GM18502 (cell line): ENCODE measurements at regions not wholly inside any gene's neighbourhood (a gene's known extent, or its start where the extent isn't known, plus 50 kb on each side); places are given as distances from the start of the nearest gene placed in this dataset.
A peak's percentile ranks its signal among the peaks of the same experiment; 100 is the strongest.

ENCODE experiments used
- ATAC-seq: cut with Tn5 transposase; IDR thresholded peaks from one replicate; pipeline ENCODE4 v1.9.1; 2021; ENCODE audit warnings: mild to moderate bottlenecking; ENCODE audit not compliant: unreplicated experiment, poor library complexity

DNA sequence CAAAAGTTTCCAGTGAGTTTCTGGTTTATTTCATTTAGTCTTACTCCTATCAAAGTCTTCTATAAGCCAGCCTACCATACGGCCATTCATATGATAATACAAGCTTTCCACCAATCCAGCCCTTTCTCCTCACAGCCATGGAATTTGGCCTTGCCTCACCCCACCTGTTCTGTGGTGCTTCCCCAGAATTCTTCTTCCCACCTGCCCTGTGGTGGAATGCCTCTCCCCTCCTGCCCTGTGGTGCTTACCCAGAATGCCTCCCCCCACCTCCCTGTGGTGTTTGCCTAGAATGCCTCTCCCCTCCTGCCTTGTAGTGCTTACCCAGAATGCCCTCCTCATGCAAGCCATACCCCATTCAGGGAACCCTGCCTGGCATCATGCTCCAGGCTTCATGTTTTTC, 90.3 kb upstream of the APC start:
- no peak for ATAC-seq

DNA sequence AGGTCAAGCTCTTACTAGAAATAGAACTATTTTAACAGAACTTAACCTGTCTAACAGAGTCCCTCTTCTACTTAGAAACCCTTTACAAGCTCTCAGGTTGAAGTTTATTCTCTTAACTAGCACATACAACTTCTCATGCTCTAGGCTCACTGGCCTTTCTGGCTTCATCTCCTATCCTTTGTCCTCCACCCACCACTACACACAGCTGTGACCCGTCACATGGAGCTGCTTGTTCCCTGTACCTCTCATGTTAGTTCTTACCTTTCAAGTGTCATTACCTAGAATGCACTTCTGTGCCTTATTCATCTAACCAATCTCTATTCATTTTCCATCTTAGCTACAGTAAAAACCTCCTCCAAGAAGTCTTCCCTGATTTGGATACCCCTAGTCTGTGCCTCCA, 89.4 kb upstream of the APC start:
- ATAC-seq = no peak

DNA sequence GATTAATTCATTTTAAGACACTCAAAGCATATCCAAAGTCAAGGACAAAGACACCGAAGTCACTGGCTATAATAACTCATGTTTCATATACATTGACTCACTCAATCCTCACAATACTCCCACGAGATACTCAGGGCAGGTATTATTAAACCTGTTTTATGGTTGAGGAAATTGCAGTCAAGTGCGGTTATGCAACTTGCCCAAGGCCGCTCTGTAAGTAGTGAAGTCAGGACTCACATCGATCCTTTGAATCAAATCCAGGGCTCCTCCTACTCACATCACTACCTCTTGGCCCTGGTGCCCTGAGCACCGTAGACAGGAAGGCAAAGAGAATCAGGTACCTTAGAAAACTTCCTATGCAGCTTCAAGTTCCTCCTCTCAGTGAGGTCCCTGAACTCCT, 87.8 kb upstream of the APC start:
- ATAC-seq = no peak

DNA sequence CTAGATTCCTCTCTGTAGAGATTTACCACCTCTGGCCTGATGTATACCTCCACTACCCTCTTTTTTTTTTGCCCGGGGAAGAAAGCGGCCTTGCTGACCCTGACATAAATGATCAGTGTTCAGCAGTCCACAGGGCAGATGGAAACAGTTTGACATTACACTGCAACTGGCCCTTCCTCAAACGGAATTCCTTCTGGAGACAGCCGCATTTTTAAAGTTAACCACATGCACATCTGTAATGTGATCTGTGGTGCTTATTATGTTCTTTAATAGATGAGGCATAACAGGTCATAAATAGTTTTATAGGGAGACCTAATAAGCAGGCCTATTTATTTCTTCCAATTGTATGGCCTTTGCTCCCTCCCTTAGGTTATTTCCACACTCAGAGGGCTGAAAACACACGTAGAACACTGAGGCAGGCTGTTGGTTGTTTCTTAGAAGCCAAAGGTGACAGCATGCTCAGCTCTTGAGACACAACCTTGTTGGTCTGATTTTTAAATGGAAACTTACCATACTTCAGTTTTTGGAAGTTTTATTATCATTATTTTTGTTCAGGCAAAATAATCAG, 84.0 kb upstream of the APC start:
- ATAC-seq = no peak

DNA sequence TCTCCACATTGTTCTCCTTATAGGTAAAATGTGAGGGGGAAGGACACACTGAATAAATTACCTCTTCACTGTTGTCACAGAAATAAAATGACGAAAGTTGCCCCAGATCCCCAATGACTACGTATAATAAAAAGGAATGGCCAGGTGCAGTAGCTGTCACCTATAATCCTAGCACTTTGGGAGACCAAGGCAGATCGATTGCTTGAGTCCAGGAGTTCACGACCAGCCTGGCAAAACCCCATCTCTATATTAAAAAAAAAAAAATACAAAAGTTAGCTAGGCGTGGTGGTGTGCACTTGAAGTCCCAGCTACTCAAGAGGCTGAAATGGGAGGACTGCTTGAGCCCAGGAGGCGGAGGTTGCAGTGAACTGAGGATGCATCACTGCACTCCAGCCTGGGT, 82.2 kb upstream of the APC start:
- ATAC-seq = no peak

DNA sequence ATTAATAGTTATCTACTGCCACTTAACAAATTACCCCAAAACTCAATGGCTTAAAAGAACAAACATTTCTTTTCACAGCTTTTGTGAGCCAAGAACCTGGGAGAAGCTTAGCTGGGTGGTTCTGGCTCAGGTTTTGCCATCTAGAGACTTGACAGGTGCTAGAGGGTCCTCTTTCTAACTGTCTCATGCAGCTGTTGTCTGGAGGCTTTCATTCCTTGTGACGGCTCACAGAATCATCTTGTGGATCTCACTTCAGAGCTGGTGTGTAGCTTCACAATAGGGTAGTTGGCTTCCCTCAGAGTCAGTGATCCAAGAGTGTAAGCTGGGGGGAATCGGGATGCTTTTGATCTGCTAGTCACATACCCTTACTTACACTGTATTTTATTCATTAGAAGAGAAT, 81.2 kb upstream of the APC start:
- ATAC-seq = no peak

DNA sequence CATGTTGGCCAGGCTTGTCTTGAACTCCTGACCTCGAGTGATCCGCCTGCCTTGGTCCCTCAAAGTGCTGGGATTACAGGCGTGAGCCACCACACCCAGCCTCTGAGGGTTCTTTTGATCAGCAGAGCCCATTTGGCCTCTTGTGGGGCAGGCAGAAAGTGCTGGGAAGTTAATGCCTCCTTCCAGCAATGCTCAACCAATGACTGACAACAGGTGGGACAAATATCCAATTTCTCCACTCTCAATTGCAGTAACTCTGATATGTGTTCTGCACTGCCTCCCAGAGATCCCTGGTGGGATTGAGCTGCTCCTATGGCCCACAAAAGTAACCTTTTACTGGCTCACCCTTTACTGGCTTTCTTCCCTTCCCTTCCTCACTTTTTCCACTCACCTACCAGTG, 79.9 kb upstream of the APC start:
- ATAC-seq = no peak

DNA sequence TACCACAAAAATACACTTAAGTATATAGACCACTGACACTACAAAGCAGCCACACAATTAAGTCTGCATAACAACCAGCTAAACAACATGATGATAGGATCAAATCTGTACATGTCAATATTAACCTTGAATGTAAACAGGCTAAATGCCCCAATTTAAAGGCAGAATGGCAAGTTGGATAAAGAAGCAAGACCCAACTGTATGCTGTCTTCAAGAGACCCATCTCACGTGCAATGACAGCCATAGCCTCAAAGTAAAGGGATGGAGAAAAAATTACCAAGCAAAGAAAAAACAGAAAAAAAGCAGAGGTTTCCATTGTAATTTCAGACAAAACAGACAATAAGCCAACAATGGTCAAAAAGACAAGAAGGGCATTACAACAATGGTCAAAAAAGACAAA, 77.3 kb upstream of the APC start:
- ATAC-seq = no peak

DNA sequence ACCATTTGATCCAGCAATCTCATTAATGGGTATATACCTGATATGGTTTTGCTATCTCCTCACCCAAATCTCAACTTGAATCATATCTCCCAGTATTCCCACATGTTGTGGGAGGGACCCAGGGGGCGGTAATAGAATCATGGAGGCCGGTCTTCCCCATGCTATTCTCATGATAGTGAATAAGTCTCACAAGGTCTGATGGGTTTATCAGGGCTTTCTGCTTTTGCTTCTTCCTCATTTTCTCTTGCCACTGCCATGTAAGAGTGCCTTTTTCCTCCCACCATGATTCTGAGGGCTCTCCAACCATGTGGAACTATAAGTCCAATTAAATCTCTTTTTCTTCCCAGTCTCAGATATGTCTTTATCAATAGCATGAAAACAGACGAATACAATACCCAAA, 74.5 kb upstream of the APC start:
- ATAC-seq = no peak

DNA sequence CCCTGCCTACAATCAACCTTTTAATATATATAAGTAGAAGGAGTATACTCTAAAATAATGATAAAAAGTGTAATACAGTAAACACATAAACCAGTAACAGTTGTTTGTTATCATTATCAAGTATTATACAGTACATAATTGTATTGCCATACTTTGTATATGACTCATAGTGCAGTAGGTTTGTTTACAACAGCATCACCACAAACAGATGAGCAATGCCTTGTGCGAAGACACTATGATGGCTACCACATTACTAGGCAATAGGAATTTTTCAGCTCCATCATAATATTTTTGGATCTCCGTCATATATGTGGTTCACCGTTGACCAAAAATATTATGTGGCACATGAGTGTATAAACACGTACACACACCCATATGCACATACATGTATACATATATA, 69.7 kb upstream of the APC start:
- no peak for ATAC-seq

DNA sequence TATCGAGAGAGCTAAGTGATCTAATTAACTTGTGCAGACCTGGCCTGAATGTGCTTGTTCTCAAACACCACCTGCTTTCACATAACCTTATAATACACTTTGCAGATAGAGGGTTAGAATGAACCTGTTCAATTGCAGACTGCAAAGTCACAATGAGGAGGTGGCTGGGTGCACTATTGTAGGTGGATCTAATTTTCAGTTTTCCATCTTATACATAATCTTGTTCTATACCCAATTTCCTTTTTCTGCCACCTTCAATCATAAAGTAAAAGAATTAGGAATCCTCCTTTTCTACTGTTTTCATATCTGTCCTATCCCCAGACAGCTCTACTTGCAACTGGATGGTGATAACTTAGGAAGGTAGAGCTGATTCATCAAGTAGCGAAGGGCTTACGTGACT, 68.8 kb upstream of the APC start:
- ATAC-seq = no peak

DNA sequence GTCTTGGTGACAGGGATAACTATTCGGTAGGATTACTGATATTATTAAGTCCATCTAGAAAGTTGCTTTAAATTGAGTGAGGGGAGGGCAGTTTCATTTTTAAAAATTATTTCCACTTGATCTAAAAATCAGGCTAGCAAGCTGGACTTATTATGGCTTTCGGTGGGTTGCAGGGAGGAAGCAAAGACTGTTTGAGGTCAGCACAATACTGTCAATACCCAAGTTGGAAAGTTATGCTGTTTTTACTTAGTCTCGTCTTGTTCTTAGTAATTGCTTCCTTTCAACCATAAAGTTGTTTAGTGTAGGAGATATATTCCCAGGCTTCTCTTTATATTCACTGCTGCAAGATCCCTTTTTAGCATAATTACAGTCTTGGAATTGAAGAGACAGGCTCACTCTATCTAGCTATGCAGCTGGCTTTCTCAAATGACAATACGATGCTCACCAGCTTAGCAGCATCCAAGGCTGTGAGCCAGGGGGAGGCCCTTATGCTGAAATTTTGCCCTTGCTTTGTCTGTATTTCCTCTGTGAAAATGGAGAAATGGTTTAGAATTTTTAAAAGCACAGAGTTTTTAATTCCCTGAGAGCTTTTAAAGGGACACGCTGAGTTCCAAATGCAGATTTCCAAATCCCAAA, 68.2 kb upstream of the APC start:
- no peak for ATAC-seq

DNA sequence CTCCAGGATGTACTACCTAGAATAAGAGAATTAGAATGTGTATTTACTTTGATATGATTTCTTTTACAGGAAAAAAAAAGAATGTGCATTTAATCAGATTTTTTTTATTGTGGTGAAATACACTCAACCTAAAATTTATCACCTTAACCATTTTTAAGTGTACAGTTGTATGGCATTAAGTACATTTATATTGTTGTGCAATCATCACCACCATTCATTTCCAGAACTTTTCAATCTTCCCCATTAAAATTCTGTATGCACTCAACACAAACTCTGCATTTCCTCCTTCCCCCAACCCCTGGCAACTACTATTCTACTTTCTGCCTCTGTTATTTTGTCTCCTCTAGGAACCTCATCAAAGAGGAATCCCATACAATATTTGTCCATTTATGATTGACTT, 66.0 kb upstream of the APC start:
- ATAC-seq = no peak

DNA sequence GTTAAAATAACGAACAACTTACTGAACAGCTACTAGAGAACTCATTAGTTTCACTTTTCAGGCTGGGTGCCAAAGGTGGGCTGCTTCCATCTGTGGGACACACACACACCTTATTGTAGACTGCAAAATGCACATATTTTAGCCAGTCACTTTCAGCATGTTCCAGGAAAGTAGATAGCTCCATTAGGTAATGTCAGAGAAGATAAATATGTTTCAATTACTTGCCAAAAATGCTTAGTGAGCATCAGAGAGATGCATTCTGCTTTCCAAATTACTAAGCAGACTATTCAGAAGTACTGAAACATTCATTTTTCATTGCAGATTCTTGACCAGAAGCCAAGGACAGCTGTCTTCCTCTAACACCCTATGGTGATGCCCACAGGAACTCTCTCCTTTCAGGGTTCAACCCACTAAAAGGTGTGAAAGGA, 56.2 kb upstream of the APC start:
- no peak for ATAC-seq

DNA sequence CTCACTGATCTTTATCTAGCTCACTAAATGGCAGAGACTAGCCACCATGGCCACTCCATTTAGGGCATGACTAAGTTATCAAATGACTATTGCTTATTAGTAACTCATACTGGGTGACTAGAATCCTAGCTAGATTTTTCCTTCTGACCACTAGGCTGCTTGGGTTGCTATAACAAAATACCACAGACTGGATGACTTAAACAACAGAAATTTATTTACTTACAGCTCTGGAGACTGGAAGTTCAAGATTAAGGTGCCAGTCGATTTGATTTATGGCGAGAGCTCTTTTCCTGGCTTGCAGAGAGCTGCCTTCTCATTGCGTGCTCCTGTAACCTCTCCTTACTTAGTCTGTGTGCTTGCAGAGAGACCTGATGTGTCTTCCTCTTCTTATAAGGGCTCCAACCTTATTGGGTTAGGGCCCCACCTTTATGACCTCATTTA, 55.0 kb upstream of the APC start:
- no peak for ATAC-seq

DNA sequence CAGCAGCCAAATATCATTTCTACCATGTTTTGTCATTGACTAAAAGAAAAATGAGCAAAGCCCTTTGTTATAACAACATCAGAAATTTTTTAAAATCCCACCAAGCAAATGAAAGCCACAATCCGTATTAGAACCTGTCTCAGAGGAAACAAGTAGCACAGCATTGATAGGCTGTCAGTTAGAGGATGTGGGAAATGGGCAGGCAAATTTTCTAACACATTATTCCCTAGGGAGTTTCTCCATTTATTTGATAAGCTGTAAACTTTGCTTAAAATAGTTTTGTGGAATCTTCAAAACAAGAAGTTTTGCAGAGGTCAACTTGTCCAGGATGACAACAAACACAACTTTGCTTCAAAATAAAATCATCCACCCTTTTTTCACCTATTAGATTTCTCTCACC, 53.6 kb upstream of the APC start:
- peak; percentile 41 for ATAC-seq

DNA sequence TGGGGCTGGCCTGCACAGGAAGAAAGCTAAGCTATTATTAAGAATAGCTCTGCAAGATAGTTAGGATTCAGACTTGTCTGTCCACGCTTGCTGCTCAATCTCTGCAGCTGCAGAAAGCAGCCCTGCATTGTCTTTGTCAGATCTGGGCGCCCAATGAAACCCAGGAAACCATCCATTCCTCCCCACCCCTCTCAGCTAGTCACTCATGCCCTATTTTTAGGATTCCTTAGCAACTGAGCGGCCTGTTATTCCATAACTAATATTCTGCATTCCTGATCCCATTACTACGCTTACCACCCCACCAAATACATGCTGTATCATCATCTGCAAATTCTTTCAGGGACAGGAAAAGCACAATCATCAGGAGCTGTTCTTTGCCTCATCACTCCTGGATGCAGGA, 52.9 kb upstream of the APC start:
- peak; percentile 9 for ATAC-seq

DNA sequence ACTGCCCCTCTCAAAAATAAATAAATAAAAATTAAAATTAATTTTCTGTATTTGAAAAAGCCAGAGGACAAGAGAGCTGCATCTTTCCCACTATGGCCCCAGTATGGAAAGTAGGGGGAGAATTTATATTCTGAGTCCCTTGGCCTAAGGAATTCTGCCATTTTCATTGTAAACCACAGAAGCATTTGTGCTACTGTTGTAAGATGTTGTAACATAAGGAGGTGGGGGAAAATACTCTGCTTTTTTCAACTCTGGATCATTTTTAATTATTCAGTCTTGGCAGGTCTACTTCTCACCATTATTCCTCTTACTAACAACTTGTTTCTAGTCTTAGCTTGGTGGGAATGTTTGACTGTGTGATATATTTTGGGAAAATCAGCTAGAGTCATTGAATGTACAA, 52.3 kb upstream of the APC start:
- ATAC-seq = no peak

DNA sequence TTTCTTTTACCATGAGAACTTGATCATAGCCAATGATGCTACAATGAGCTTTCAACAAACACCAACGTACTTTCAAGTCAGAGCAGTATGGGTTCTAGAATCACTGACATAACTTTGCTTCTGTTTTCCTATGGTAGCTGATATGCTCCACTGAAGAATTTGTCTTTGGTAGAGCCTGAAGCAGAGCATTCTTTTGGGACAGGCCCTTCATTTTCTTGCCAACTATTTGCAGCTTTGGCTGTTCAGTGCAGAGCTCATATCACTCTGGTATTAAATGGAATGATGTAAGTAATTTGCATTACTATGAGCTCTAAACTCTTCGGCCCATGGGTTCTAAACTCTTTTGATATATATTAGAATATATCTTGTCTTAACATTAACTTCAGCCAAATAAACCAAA, 51.8 kb upstream of the APC start:
- ATAC-seq = no peak

DNA sequence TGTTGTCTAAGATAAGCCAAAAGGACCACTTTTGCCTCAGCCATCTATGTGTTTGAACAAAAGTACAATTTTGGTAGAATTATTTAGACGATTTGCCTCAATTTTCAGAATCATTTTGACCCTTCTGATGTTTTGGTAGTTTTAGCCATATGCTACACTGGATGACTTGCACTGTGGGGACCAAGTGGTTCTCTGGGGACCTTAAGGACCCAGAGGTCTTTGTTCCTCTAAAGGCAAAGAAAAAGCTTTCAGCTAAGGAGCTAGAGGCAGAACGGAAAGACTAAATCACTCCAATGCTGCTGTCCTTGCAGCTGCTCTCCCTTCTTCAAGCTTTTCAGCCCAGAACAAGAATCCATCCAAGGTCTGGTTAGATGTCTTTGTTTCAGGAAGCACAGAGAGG, 51.0 kb upstream of the APC start:
- no peak for ATAC-seq

DNA sequence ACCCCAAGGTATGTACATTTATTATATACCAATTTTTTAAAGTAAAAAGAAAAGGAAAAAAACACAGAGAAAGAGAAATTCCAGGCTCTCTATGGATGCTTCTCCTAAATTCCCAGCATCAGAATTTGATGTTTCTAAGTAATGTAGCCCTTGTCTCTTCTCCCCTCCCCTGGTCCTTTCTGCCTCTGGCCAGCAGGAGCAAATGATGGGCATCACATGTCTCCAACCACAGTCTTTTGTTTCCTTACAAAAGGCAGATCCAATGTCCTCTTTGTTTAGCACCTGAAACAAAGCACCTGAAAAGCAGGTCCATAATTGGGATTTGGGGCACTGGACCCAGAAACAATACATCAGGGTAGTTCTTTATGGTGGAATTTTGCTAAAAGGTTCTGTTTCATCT, 50.4 kb upstream of the APC start:
- ATAC-seq = no peak
